Tibial nerve (tissue), 4 donors: ENCODE measurements at regions not wholly inside any gene's neighbourhood (a gene's known extent, or its start where the extent isn't known, plus 50 kb on each side); places are given as distances from the start of the nearest gene placed in this dataset.

Experiments used
- DNase-seq, 2 donors: peaks; one replicate each; pipeline ENCODE4 v3.0.0-alpha.2; 2019; ENCODE audit warnings: low spot score in 2 of 2
- H3K27ac ChIP-seq, 4 donors: fragments of 200-600 bp; sonication (generic) in 3 of 4; one replicate each; pipeline ENCODE4 v1.5.1; 2017 to 2019; ENCODE audit warnings: mild to moderate bottlenecking in 1 of 4
- H3K27me3 ChIP-seq, 2 donors: fragments of 200-600 bp; sonication (generic) in 1 of 2; one replicate each; pipeline versions ENCODE4 v1.5.1 to v1.6.0; 2017 to 2019
- H3K36me3 ChIP-seq, 3 donors: fragments of 200-600 bp; sonication (generic); one replicate each; pipeline ENCODE4 v1.5.1; 2018 to 2019
- H3K4me1 ChIP-seq, 4 donors: fragments of 200-600 bp; sonication (generic) in 3 of 4; one replicate each; pipeline ENCODE4 v1.5.1; 2017 to 2019
- H3K4me3 ChIP-seq, 4 donors: fragments of 200-600 bp; sonication (generic) in 3 of 4; one replicate each; pipeline ENCODE4 v1.5.1; 2017 to 2019; ENCODE audit warnings: mild to moderate bottlenecking in 1 of 4, moderate library complexity in 1 of 4
- H3K9me3 ChIP-seq, 4 donors: fragments of 200-600 bp; sonication (generic) in 3 of 4; one replicate each; pipeline ENCODE4 v1.5.1; 2017 to 2019
- CTCF ChIP-seq, 5 experiments: fragments of 200-600 bp in 3 of 5; fragments of 450-650 bp in 2 of 5; sonication (generic) in 3 of 5; IDR thresholded peaks; one replicate each; pipeline ENCODE4 v1.5.1; 2016 to 2019; ENCODE audit warnings: antibody characterized with exemption in 5 of 5, mild to moderate bottlenecking in 3 of 5, moderate library complexity in 2 of 5
- EP300 ChIP-seq, 2 donors: sonication (generic); formaldehyde crosslinking; IDR thresholded peaks; one replicate each; pipeline ENCODE4 v1.6.1; 2017; ENCODE audit warnings: antibody characterized with exemption in 2 of 2, mild to moderate bottlenecking in 1 of 2
- POLR2A ChIP-seq, 2 donors: fragments of 450-650 bp; IDR thresholded peaks; one replicate each; pipeline ENCODE4 v1.6.1; 2017; ENCODE audit warnings: antibody characterized with exemption in 2 of 2, mild to moderate bottlenecking in 2 of 2, moderate library complexity in 2 of 2
- WGBS, 2 donors: methylation state at CpG; one replicate each; pipeline ENCODE4 v1.1.5; 2018; 5-methylcytosine and 5-hydroxymethylcytosine counted together

GRCh38 chr15:98143116-98143515 lies 182.6 kb downstream of the ARRDC4 start:
- WGBS, 2 donors: 85 to 87% methylated on average over 4 of the region's 4 CpGs
- H3K9me3 ChIP-seq: no peaks in the 10 kb centered on the region
- H3K27me3 ChIP-seq: no peaks in the 10 kb centered on the region
- no peaks in the 10 kb centered on the region for H3K36me3 ChIP-seq
- TF ChIP-seq CTCF (IDR thresholded peaks at IDR 0.05) (no peak), EP300 (IDR thresholded peaks at IDR 0.05) (no peak), POLR2A (IDR thresholded peaks at IDR 0.05) (no peak)
- DNase-seq: no peak
- H3K4me1 ChIP-seq: no peaks in the 10 kb centered on the region
- H3K27ac ChIP-seq: no peak overlapping the region
- no peak overlapping the region for H3K4me3 ChIP-seq

- 57 to 65% methylated on average over 2 of the region's 2 CpGs for WGBS, 2 donors
Observed at GRCh38 chr15:98144388-98144787, 183.9 kb downstream of the ARRDC4 start.

GRCh38 chr15:98146031-98146820 lies 185.7 kb downstream of the ARRDC4 start:
- no peak overlapping the region for H3K27ac ChIP-seq
- no peaks in the 10 kb centered on the region for H3K9me3 ChIP-seq
- H3K4me1 ChIP-seq: no peaks in the 10 kb centered on the region
- no peaks in the 10 kb centered on the region for H3K36me3 ChIP-seq
- 75 to 78% methylated on average over 17 of the region's 17 CpGs for WGBS, 2 donors
- no peak for DNase-seq
- TF ChIP-seq EP300 (IDR thresholded peaks at IDR 0.05) (no peak), POLR2A (IDR thresholded peaks at IDR 0.05) (no peak), CTCF (IDR thresholded peaks at IDR 0.05) (no peak)
- H3K4me3 ChIP-seq: no peak overlapping the region
- no peaks in the 10 kb centered on the region for H3K27me3 ChIP-seq

More at GRCh38 chr15:98144388-98144787, 183.9 kb downstream of the ARRDC4 start:
- TF ChIP-seq POLR2A (IDR thresholded peaks at IDR 0.05) (no peak), EP300 (IDR thresholded peaks at IDR 0.05) (no peak), CTCF (IDR thresholded peaks at IDR 0.05) (no peak)
- no peaks in the 10 kb centered on the region for H3K9me3 ChIP-seq
- DNase-seq: no peak
- no peaks in the 10 kb centered on the region for H3K36me3 ChIP-seq
- no peaks in the 10 kb centered on the region for H3K4me1 ChIP-seq
- H3K27ac ChIP-seq: no peak overlapping the region
- H3K27me3 ChIP-seq: no peaks in the 10 kb centered on the region
- H3K4me3 ChIP-seq: no peak overlapping the region

GRCh38 chr15:98147415-98147814 lies 186.9 kb downstream of the ARRDC4 start:
- H3K36me3 ChIP-seq: no peaks in the 10 kb centered on the region
- TF ChIP-seq EP300 (IDR thresholded peaks at IDR 0.05): no peak
- TF ChIP-seq CTCF (IDR thresholded peaks at IDR 0.05): no peak
- TF ChIP-seq POLR2A (IDR thresholded peaks at IDR 0.05): no peak
- H3K27ac ChIP-seq: no peak overlapping the region
- H3K9me3 ChIP-seq: no peaks in the 10 kb centered on the region
- DNase-seq: no peak
- no peak overlapping the region for H3K4me3 ChIP-seq
- no peaks in the 10 kb centered on the region for H3K4me1 ChIP-seq
- H3K27me3 ChIP-seq: no peaks in the 10 kb centered on the region
- 59 to 71% methylated on average over 5 of the region's 5 CpGs for WGBS, 2 donors

- WGBS, 2 donors: 79 to 89% methylated on average over 2 of the region's 2 CpGs
- H3K9me3 ChIP-seq: no peaks in the 10 kb centered on the region
- H3K36me3 ChIP-seq: no peaks in the 10 kb centered on the region
- no peak overlapping the region for H3K27ac ChIP-seq
- DNase-seq: no peak
- TF ChIP-seq EP300 (IDR thresholded peaks at IDR 0.05): no peak
- TF ChIP-seq CTCF (IDR thresholded peaks at IDR 0.05): no peak
- TF ChIP-seq POLR2A (IDR thresholded peaks at IDR 0.05): no peak
- no peak overlapping the region for H3K4me3 ChIP-seq
- no peaks in the 10 kb centered on the region for H3K4me1 ChIP-seq
- no peaks in the 10 kb centered on the region for H3K27me3 ChIP-seq
Observed at GRCh38 chr15:98150084-98150483, 189.6 kb downstream of the ARRDC4 start.
